ENCODE measurements at regions not wholly inside any gene's neighbourhood (a gene's known extent, or its start where the extent isn't known, plus 50 kb on each side); places are given as distances from the start of the nearest gene placed in this dataset.

DNA sequence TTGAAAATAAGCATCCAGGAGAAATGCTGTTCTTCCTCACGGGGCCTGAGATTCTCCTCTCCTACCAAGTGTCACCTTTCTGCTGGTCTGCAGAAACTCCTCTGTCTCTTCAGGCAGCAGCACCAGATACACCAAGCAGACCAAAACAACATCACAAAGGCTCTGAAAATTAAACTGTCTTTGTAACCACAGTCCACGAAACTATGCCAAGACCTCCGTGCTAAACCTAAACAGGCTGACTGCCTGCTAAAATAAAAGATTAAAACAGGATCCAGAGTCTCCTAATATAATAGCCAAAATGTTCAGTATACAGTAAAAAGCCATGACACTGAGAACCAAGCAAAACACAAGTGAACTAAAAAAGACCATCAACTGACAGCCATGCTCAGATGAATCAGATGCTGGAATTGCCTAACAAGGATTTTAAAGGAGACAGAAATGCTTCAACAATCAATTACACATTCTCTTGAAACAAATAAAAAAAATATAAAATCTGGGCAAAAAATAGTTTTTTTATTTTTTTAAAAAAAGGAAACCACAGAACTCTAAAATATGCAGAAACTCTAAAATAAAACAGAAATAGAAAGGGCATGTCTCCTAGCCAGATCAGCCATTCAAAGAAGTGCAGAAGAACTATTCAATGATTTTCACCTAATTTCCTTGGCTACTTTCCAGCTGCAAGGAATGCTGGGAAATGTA lies 50.3 kb upstream of the TOX3 start:
- no peak overlapping the region for H3K27ac ChIP-seq
- H3K4me1 ChIP-seq = no peaks in the 10 kb centered on the region
- H3K27me3 ChIP-seq = no peaks in the 10 kb centered on the region
- DNase-seq = no peak
- intact Hi-C loops (cut with DNase I) = no loop called here
- H3K36me3 ChIP-seq = no peaks in the 10 kb centered on the region
- no peak overlapping the region for H3K4me3 ChIP-seq (replicated peaks in 1 of 3)
- H3K9me3 ChIP-seq = no peaks in the 10 kb centered on the region
- WGBS, 2 donors = 48 to 61% methylated on average over 3 of the region's 3 CpGs
- TF ChIP-seq, protein P1, sequence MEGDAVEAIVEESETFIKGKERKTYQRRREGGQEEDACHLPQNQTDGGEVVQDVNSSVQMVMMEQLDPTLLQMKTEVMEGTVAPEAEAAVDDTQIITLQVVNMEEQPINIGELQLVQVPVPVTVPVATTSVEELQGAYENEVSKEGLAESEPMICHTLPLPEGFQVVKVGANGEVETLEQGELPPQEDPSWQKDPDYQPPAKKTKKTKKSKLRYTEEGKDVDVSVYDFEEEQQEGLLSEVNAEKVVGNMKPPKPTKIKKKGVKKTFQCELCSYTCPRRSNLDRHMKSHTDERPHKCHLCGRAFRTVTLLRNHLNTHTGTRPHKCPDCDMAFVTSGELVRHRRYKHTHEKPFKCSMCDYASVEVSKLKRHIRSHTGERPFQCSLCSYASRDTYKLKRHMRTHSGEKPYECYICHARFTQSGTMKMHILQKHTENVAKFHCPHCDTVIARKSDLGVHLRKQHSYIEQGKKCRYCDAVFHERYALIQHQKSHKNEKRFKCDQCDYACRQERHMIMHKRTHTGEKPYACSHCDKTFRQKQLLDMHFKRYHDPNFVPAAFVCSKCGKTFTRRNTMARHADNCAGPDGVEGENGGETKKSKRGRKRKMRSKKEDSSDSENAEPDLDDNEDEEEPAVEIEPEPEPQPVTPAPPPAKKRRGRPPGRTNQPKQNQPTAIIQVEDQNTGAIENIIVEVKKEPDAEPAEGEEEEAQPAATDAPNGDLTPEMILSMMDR (IDR thresholded peaks at IDR 0.05) = no peak
- no peak for TF ChIP-seq POLR2A (IDR thresholded peaks at IDR 0.05)
